ENCODE measurements at regions not wholly inside any gene's neighbourhood (a gene's known extent, or its start where the extent isn't known, plus 50 kb on each side); places are given as distances from the start of the nearest gene placed in this dataset.
A peak's percentile ranks its signal among the peaks of the same experiment; 100 is the strongest.

DNA sequence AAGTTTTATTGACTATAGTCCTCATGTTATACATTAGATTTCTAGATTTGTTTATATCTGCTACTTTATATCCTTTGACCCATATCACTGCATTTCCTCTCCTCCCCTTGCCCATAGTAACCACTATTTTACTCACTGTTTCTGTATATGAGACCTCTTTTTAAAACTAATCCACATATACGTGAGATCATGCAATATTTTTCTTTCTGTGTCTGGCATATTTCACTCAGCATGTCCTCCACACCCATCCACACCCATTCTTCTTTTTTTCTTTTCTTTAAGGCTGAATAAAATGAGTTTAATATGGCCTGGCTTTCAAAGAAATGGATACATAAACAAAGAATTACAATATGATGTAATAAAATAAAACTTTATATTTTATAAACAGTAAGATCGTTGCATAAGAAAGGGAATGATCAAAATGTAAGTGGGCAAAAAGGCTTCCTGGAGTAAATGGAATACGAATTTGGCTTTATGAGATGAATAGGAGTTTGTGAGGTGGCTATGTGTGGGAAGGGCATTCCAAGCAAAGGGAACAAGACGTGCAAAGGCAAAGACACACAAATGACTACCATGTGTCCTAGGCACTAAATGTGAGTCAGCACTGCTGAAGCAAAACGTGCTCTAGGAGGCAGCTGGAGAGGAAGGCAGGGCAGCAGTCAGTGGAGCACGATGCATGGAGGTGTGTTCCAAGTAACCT lies 53.2 kb upstream of the HIF1A start:
- ChIA-PET CTCF (no interaction called here), POLR2A (no interaction called here)
- Mint-ChIP-seq H3K27me3 (no peaks in the 10 kb centered on the region), H3K4me1 (peaks cover 29% of the 10 kb centered on the region), H3K9me3 (ENCODE audit: low read depth) (no peaks in the 10 kb centered on the region), H3K36me3 (ENCODE audit: low read depth) (no peaks in the 10 kb centered on the region), H3K4me3 (no peak overlapping the region), H3K27ac (no peak overlapping the region)
- intact Hi-C loops (cut with DNase I, micrococcal nuclease): no loop called here
- peak; percentile 19 for ATAC-seq
- DNase-seq: no peak

DNA sequence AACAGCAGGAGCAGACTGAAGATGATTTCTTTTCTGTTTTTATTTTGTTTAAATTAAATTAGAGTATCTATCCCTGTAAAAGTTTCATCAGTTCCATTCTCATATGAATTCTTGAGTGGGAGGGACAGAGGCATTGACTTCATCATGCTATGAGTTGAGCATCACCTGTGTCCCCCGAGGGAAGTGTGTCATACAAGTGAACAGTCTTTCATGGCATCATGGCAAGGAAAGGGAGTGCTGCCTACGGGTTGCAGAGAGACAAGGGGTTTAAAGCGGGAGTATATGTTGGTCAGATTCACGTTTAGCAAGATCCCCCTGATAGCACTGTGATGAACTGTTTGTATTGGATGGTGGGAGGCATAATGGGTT lies 52.7 kb upstream of the HIF1A start:
- H3K4me3 Mint-ChIP-seq: no peak overlapping the region
- H3K9me3 Mint-ChIP-seq (ENCODE audit: low read depth): no peaks in the 10 kb centered on the region
- ChIA-PET CTCF (no interaction called here), POLR2A (no interaction called here)
- H3K27ac Mint-ChIP-seq: no peak overlapping the region
- H3K27me3 Mint-ChIP-seq: no peaks in the 10 kb centered on the region
- intact Hi-C loops (cut with DNase I, micrococcal nuclease): no loop called here
- peaks cover 27% of the 10 kb centered on the region for H3K4me1 Mint-ChIP-seq
- DNase-seq: no peak
- ATAC-seq: peak; percentile 23
- H3K36me3 Mint-ChIP-seq (ENCODE audit: low read depth): no peaks in the 10 kb centered on the region

DNA sequence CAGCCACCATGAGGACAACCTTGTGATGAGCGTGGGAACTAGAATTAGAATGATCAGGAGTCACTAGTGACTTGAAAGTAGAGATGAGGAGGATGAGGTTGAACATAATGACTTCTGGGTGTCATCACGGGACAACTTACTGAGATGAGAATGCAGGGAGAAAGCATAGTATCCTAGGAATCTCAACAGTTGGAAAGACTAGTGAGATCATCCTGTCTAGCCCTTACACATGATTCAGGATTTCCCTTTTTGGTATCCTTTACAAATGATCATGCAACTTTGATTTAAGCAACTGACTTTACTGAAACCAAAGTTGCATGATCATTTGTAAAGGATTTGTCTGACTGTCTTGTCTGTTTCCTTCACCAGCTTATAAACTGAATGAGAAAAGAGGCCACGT lies 51.8 kb upstream of the HIF1A start:
- no peak for ATAC-seq
- Mint-ChIP-seq H3K4me3 (no peak overlapping the region), H3K27ac (no peak overlapping the region), H3K36me3 (ENCODE audit: low read depth) (no peaks in the 10 kb centered on the region), H3K4me1 (peaks cover 28% of the 10 kb centered on the region), H3K27me3 (no peaks in the 10 kb centered on the region), H3K9me3 (ENCODE audit: low read depth) (no peaks in the 10 kb centered on the region)
- ChIA-PET POLR2A (interaction anchor here (0.6 kb wide), 1 partner anchor 48 kb away, joined by 4 read pairs; no protein-coding TSS in a partner anchor), CTCF (no interaction called here)
- intact Hi-C loops (cut with DNase I, micrococcal nuclease): no loop called here
- no peak for DNase-seq

DNA sequence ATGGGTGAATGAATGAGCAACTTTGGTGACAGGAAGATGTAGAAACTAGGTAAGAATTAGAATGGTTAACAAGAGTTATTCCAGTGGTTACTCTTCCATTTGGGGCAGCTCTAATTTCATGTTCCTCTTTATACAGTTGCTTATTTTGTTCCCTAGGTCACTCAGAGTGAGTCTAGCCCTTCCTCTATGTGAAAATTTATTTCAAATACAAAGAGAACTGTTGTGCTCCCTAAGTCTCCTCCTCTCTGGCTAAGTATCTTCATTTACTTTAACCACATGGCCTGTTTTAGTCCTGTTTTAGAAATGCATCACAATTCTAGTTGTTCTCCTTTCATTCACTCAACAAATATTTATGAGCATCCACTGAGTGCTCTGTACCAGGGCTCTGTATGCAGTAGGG lies 51.1 kb upstream of the HIF1A start:
- Mint-ChIP-seq H3K27me3 (no peaks in the 10 kb centered on the region), H3K4me3 (no peak overlapping the region), H3K4me1 (peaks cover 33% of the 10 kb centered on the region), H3K27ac (no peak overlapping the region), H3K9me3 (ENCODE audit: low read depth) (no peaks in the 10 kb centered on the region), H3K36me3 (ENCODE audit: low read depth) (no peaks in the 10 kb centered on the region)
- intact Hi-C loops (cut with DNase I, micrococcal nuclease): no loop called here
- ATAC-seq (no peak), DNase-seq (no peak)
- POLR2A ChIA-PET: interaction anchor here (0.6 kb wide), 1 partner anchor 47 kb away, joined by 4 read pairs; no protein-coding TSS in a partner anchor
- CTCF ChIA-PET: no interaction called here

DNA sequence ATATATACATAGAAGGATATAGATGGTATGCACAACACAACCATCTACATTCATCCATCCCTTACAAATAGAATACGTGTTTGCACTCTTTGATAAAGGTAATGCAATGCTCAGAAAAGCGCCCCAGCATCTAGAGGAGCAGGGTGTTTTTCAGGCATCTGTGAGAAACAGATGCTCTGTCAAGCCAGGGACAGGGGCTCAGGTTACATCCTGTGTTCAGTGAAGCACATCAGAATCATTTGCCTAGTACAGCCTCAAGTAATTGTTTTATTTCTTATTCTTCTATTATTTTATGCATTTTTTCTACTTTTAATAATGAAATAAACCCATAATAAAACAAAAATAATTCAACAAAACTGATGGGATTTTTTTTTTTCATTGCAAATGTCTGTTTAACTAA lies 50.5 kb upstream of the HIF1A start:
- H3K27me3 Mint-ChIP-seq: no peaks in the 10 kb centered on the region
- ATAC-seq (no peak), DNase-seq (no peak)
- peaks cover 39% of the 10 kb centered on the region for H3K4me1 Mint-ChIP-seq
- POLR2A ChIA-PET: no interaction called here
- CTCF ChIA-PET: no interaction called here
- no peak overlapping the region for H3K27ac Mint-ChIP-seq
- intact Hi-C loops (cut with DNase I, micrococcal nuclease): no loop called here
- H3K9me3 Mint-ChIP-seq (ENCODE audit: low read depth): no peaks in the 10 kb centered on the region
- H3K36me3 Mint-ChIP-seq (ENCODE audit: low read depth): no peaks in the 10 kb centered on the region
- no peak overlapping the region for H3K4me3 Mint-ChIP-seq

DNA sequence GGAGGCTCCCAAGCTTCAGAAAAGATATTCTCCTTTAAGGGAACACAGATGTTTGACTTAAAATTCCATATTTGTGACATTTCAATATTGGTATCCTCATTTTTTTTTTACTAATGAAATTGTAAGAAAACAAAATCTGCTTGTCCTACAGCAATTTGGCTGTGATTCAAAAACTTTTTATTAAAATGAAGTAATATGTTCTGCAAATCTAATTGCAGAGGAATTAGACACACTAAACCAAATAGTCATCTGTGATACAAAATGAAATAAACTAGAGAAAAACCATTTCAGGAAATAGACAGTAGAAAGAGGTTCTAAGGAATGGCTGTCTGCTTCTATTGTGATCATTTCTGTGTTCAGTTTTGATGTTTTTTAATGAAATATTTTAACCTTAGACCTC lies 50.1 kb upstream of the HIF1A start:
- intact Hi-C loops (cut with DNase I, micrococcal nuclease): no loop called here
- no peak overlapping the region for H3K4me3 Mint-ChIP-seq
- peaks cover 40% of the 10 kb centered on the region for H3K4me1 Mint-ChIP-seq
- CTCF ChIA-PET: no interaction called here
- ATAC-seq: no peak
- DNase-seq: no peak
- no peaks in the 10 kb centered on the region for H3K36me3 Mint-ChIP-seq (ENCODE audit: low read depth)
- POLR2A ChIA-PET: no interaction called here
- no peak overlapping the region for H3K27ac Mint-ChIP-seq
- no peaks in the 10 kb centered on the region for H3K9me3 Mint-ChIP-seq (ENCODE audit: low read depth)
- H3K27me3 Mint-ChIP-seq: no peaks in the 10 kb centered on the region
